ENCODE measurements at regions not wholly inside any gene's neighbourhood (a gene's known extent, or its start where the extent isn't known, plus 50 kb on each side); places are given as distances from the start of the nearest gene placed in this dataset.

GRCh38 chr7:9283246-9283645 is 849.8 kb downstream of the NXPH1 start:
- TF ChIP-seq, protein P1, sequence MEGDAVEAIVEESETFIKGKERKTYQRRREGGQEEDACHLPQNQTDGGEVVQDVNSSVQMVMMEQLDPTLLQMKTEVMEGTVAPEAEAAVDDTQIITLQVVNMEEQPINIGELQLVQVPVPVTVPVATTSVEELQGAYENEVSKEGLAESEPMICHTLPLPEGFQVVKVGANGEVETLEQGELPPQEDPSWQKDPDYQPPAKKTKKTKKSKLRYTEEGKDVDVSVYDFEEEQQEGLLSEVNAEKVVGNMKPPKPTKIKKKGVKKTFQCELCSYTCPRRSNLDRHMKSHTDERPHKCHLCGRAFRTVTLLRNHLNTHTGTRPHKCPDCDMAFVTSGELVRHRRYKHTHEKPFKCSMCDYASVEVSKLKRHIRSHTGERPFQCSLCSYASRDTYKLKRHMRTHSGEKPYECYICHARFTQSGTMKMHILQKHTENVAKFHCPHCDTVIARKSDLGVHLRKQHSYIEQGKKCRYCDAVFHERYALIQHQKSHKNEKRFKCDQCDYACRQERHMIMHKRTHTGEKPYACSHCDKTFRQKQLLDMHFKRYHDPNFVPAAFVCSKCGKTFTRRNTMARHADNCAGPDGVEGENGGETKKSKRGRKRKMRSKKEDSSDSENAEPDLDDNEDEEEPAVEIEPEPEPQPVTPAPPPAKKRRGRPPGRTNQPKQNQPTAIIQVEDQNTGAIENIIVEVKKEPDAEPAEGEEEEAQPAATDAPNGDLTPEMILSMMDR (conservative IDR thresholded peaks at IDR 0.05; ENCODE audit: low read depth, low read length): no peak
- TF ChIP-seq MAZ (IDR thresholded peaks at IDR 0.05; ENCODE audit: borderline replicate concordance, low read depth, low read length) (no peak), POLR2A (IDR thresholded peaks at IDR 0.05; ENCODE audit: low read depth, low read length) (no peak)

Measured in IMR-90 (cell line).